Calu3 (cell line): ENCODE measurements at regions not wholly inside any gene's neighbourhood (a gene's known extent, or its start where the extent isn't known, plus 50 kb on each side); places are given as distances from the start of the nearest gene placed in this dataset.

Experiments used
- BruUV-seq: library from RNA; stranded (reverse); fragments of 400-500 nt; replicated peaks from 2 replicates; lab custom pipeline; 2021; lab: Mats Ljungman, UMichigan
- CTCF ChIA-PET: fragments of 300-600 bp; sonication (Branson Sonifier 250); formaldehyde crosslinking; loops from one replicate; lab custom pipeline; 2022; ENCODE audit warnings: antibody characterized with exemption; lab: Charles Lee
- DNase-seq: peaks from one replicate; pipeline ENCODE4 v3.0.0; 2022
- H3K27ac Mint-ChIP-seq: one replicate; pipeline ENCODE4 v1.8.0; 2022; ENCODE audit warnings: mixed read lengths; ENCODE audit not compliant: unreplicated experiment
- H3K27me3 Mint-ChIP-seq: one replicate; pipeline ENCODE4 v1.8.0; 2022; ENCODE audit warnings: mixed read lengths; ENCODE audit not compliant: unreplicated experiment
- H3K36me3 Mint-ChIP-seq: one replicate; pipeline ENCODE4 v1.8.0; 2022; ENCODE audit warnings: mild to moderate bottlenecking, moderate library complexity, mixed read lengths; ENCODE audit not compliant: insufficient read depth, unreplicated experiment
- H3K4me1 Mint-ChIP-seq: one replicate; pipeline ENCODE4 v1.8.0; 2022; ENCODE audit warnings: mild to moderate bottlenecking, low read depth, mixed read lengths; ENCODE audit not compliant: unreplicated experiment
- H3K4me3 Mint-ChIP-seq: one replicate; pipeline ENCODE4 v1.8.0; 2022; ENCODE audit warnings: mild to moderate bottlenecking, low read depth, moderate library complexity, mixed read lengths; ENCODE audit not compliant: unreplicated experiment
- H3K9me3 Mint-ChIP-seq: one replicate; pipeline ENCODE4 v1.8.0; 2022; ENCODE audit warnings: low read depth, mixed read lengths; ENCODE audit not compliant: unreplicated experiment
- CTCF ChIP-seq: fragments of 200-600 bp; IDR thresholded peaks from one replicate; pipeline ENCODE4 v1.8.0; 2022; ENCODE audit warnings: antibody characterized with exemption; ENCODE audit not compliant: unreplicated experiment
- intact Hi-C: fragments of 100-400 bp; cut with micrococcal nuclease; formaldehyde crosslinking; loops from one replicate; pipeline ENCODE4 v1.10.0; 2022; ENCODE audit not compliant: unreplicated experiment

- Mint-ChIP-seq H3K27me3 (no peaks in the 10 kb centered on the region), H3K27ac (no peak overlapping the region), H3K4me1 (no peaks in the 10 kb centered on the region), H3K9me3 (peaks cover 24% of the 10 kb centered on the region), H3K4me3 (no peak overlapping the region), H3K36me3 (no peaks in the 10 kb centered on the region)
- intact Hi-C loops = no loop called here
- DNase-seq = no peak
- CTCF ChIA-PET = no interaction called here
- BruUV-seq = no TSS peak
- TF ChIP-seq CTCF = no peak
Observed at GRCh38 chr10:9922126-9922870, 1095.4 kb upstream of the CELF2 start.

- Mint-ChIP-seq H3K4me3 (no peak overlapping the region), H3K4me1 (no peaks in the 10 kb centered on the region), H3K27me3 (no peaks in the 10 kb centered on the region), H3K36me3 (no peaks in the 10 kb centered on the region), H3K9me3 (peaks cover 25% of the 10 kb centered on the region), H3K27ac (no peak overlapping the region)
- intact Hi-C loops = no loop called here
- CTCF ChIA-PET = no interaction called here
- TF ChIP-seq CTCF = no peak
- DNase-seq = no peak
- BruUV-seq = no TSS peak
Observed at GRCh38 chr10:9926003-9926402, 1091.7 kb upstream of the CELF2 start.

DNA sequence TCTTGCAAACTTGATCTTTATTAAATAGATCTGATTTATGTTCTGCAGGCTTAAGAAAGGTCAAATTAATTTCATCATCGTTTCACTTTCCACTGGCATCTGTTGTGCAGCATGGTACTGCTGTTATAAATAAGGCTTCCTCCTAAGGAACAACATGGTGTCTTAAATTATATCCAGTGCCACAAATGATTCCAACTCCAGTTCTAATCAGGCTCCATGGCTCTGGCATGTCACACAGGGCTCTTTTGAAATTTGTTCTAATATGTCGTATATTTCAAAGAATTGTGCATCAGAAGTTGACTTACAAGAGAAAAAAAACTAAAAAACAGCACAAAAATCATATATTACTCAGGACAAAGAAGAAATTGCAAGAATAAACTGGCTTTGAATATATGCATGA lies 1090.8 kb upstream of the CELF2 start:
- Mint-ChIP-seq H3K4me3 (no peak overlapping the region), H3K4me1 (no peaks in the 10 kb centered on the region)
- TF ChIP-seq CTCF = no peak

GRCh38 chr10:9939716-9940115 lies 1078.0 kb upstream of the CELF2 start:
- no peaks in the 10 kb centered on the region for H3K27me3 Mint-ChIP-seq
- DNase-seq = no peak
- H3K4me1 Mint-ChIP-seq = no peaks in the 10 kb centered on the region
- no peak overlapping the region for H3K4me3 Mint-ChIP-seq
- BruUV-seq = no TSS peak
- no peaks in the 10 kb centered on the region for H3K36me3 Mint-ChIP-seq
- intact Hi-C loops = no loop called here
- no peak for TF ChIP-seq CTCF
- CTCF ChIA-PET = no interaction called here
- peaks cover 17% of the 10 kb centered on the region for H3K9me3 Mint-ChIP-seq
- no peak overlapping the region for H3K27ac Mint-ChIP-seq

More for the DNA sequence above, 1090.8 kb upstream of the CELF2 start:
- intact Hi-C loops = no loop called here
- Mint-ChIP-seq H3K9me3 (peaks cover 21% of the 10 kb centered on the region), H3K27me3 (no peaks in the 10 kb centered on the region), H3K27ac (no peak overlapping the region), H3K36me3 (no peaks in the 10 kb centered on the region)
- no TSS peak for BruUV-seq
- CTCF ChIA-PET = no interaction called here
- no peak for DNase-seq
